B cell (primary cell): ENCODE measurements at regions not wholly inside any gene's neighbourhood (a gene's known extent, or its start where the extent isn't known, plus 50 kb on each side); places are given as distances from the start of the nearest gene placed in this dataset.

ENCODE experiments used
- ATAC-seq: fragments of 200-7000 bp; cut with Tn5 transposase; one replicate; pipeline ENCODE4 v1.10.0; 2021; ENCODE audit warnings: low read depth, mild to moderate bottlenecking, moderate number of reproducible peaks, moderate library complexity
- CTCF ChIA-PET: fragments of 350-600 bp; sonication (Branson Sonifier 250); formaldehyde crosslinking; loops from one replicate; lab custom pipeline; 2021; ENCODE audit warnings: antibody characterized with exemption, inconsistent platforms; lab: Charles Lee
- POLR2A ChIA-PET: fragments of 350-600 bp; sonication (Branson Sonifier 250); formaldehyde crosslinking; loops from one replicate; lab custom pipeline; 2021; ENCODE audit warnings: antibody characterized with exemption; lab: Charles Lee
- DNase-seq: peaks from one replicate; pipeline ENCODE4 v3.0.0; 2013
- H2AFZ ChIP-seq: 2 replicates; pipeline ENCODE4 v1.6.1; 2012; ENCODE audit warnings: mild to moderate bottlenecking, low read depth, low read length; ENCODE audit not compliant: insufficient read depth, poor library complexity, severe bottlenecking
- H3K27ac ChIP-seq, 2 donors: 1 replicate in 1 of 2; 2 replicates in 1 of 2; pipeline ENCODE4 v1.5.1; 2012 to 2013; ENCODE audit warnings: low read length in 2 of 2, mild to moderate bottlenecking in 2 of 2, moderate library complexity in 1 of 2
- H3K27me3 ChIP-seq, 4 experiments: fragments of 200-600 bp in 1 of 4; sonication (generic) in 1 of 4; replicated peaks in 1 of 4; 1 replicate in 2 of 4; 2 replicates in 2 of 4; pipeline versions ENCODE4 v1.6.1 to v1.7.0; 2013 to 2016; ENCODE audit warnings: low read length in 3 of 4, mild to moderate bottlenecking in 2 of 4, mixed read lengths in 1 of 4, moderate library complexity in 1 of 4; ENCODE audit not compliant: insufficient read depth in 4 of 4, control insufficient read depth in 3 of 4; ENCODE audit errors: control extremely low read depth in 1 of 4
- H3K36me3 ChIP-seq, 2 experiments: replicated peaks in 1 of 2; 1 replicate in 1 of 2; 2 replicates in 1 of 2; pipeline versions ENCODE4 v1.6.1 to v1.7.1; 2013; ENCODE audit warnings: low read length in 1 of 2; ENCODE audit not compliant: insufficient read depth in 2 of 2, control insufficient read depth in 1 of 2; ENCODE audit errors: control extremely low read depth in 1 of 2, extremely low read depth in 1 of 2
- H3K4me1 ChIP-seq, 2 donors: fragments of 200-600 bp in 1 of 2; sonication (generic) in 1 of 2; 1 replicate in 1 of 2; 2 replicates in 1 of 2; pipeline versions ENCODE4 v1.5.1 to v1.6.1; 2013 to 2017; ENCODE audit warnings: low read length in 2 of 2; ENCODE audit not compliant: control insufficient read depth in 2 of 2, insufficient read depth in 2 of 2
- H3K4me2 ChIP-seq: replicated peaks from 2 replicates; pipeline ENCODE3; 2012; ENCODE audit warnings: mild to moderate bottlenecking, low read depth, low read length; ENCODE audit not compliant: poor library complexity, severe bottlenecking
- H3K4me3 ChIP-seq, 5 experiments: fragments of 200-600 bp in 1 of 5; sonication (generic) in 1 of 5; 1 replicate in 3 of 5; 2 replicates in 2 of 5; pipeline versions ENCODE4 v1.5.1 to v1.7.0; 2011 to 2016; ENCODE audit warnings: low read length in 4 of 5, mild to moderate bottlenecking in 4 of 5, low read depth in 2 of 5, control low read depth in 1 of 5, moderate library complexity in 1 of 5; ENCODE audit not compliant: insufficient read depth in 1 of 5; ENCODE audit errors: control extremely low read depth in 1 of 5, extremely low read depth in 1 of 5
- H3K79me2 ChIP-seq: fragments of 200-600 bp; sonication (generic); one replicate; pipeline ENCODE4 v1.6.0; 2016; ENCODE audit warnings: low read length; ENCODE audit not compliant: control insufficient read depth, insufficient read depth
- H3K9ac ChIP-seq: fragments of 200-600 bp; sonication (generic); 2 replicates; pipeline ENCODE4 v1.6.1; 2017; ENCODE audit warnings: mild to moderate bottlenecking, low read length, moderate library complexity
- H3K9me3 ChIP-seq, 3 donors: one replicate each; pipeline versions ENCODE4 v1.6.1 to v1.7.1; 2013; ENCODE audit warnings: low read length in 2 of 3; ENCODE audit not compliant: control insufficient read depth in 2 of 3, insufficient read depth in 1 of 3; ENCODE audit errors: control extremely low read depth in 1 of 3
- H4K20me1 ChIP-seq: 2 replicates; pipeline ENCODE4 v1.6.0; 2012; ENCODE audit warnings: mild to moderate bottlenecking, low read length; ENCODE audit not compliant: insufficient read depth, control insufficient read depth, poor library complexity, severe bottlenecking
- H3K27ac Mint-ChIP-seq: one replicate; pipeline ENCODE4 v1.8.0; 2021; ENCODE audit warnings: mixed read lengths
- H3K27me3 Mint-ChIP-seq: one replicate; pipeline ENCODE4 v1.8.0; 2021; ENCODE audit warnings: mixed read lengths
- H3K4me1 Mint-ChIP-seq: one replicate; pipeline ENCODE4 v1.8.0; 2021; ENCODE audit warnings: mixed read lengths
- H3K4me3 Mint-ChIP-seq: one replicate; pipeline ENCODE4 v1.8.0; 2021; ENCODE audit warnings: mixed read lengths
- H3K9me3 Mint-ChIP-seq: one replicate; pipeline ENCODE4 v1.8.0; 2022; ENCODE audit warnings: mixed read lengths; ENCODE audit not compliant: insufficient read depth
- CTCF ChIP-seq: fragments of 200-600 bp; IDR thresholded peaks from one replicate; pipeline ENCODE4 v1.8.0; 2022; ENCODE audit warnings: antibody characterized with exemption, mild to moderate bottlenecking
- EZH2 ChIP-seq: IDR thresholded peaks from 2 replicates; pipeline ENCODE4 v1.6.1; 2012; ENCODE audit warnings: borderline replicate concordance, low read depth, mild to moderate bottlenecking, moderate library complexity, low read length; ENCODE audit not compliant: insufficient read depth, poor library complexity, severe bottlenecking
- WGBS: methylation state at CpG from one replicate; pipeline ENCODE4 v1.1.5; 2013; ENCODE audit warnings: missing lambda C conversion rate; ENCODE audit not compliant: insufficient coverage; 5-methylcytosine and 5-hydroxymethylcytosine counted together
- intact Hi-C: fragments of 100-400 bp; cut with micrococcal nuclease; formaldehyde crosslinking; loops from one replicate; pipeline ENCODE4 v1.10.0; 2022

- POLR2A ChIA-PET: no interaction called here
- ATAC-seq: no peak
Measured at GRCh38 chr3:110955301-110955880, 116.2 kb upstream of the NECTIN3 start.

GRCh38 chr3:110956081-110956480 lies 115.5 kb upstream of the NECTIN3 start:
- Histone ChIP-seq H2AFZ (no peak overlapping the region), H3K27me3 (no peaks in the 10 kb centered on the region), H3K4me3 (no peak overlapping the region), H3K27ac (no peak overlapping the region), H4K20me1 (no peaks in the 10 kb centered on the region), H3K4me2 (no peak overlapping the region), H3K36me3 (no peaks in the 10 kb centered on the region), H3K9me3 (peaks cover 0 to 4% (median 0%) of the 10 kb centered on the region in 3 donors), H3K4me1 (no peaks in the 10 kb centered on the region), H3K9ac (no peak overlapping the region), H3K79me2 (no peaks in the 10 kb centered on the region)
- no peak overlapping the region for H3K27ac Mint-ChIP-seq
- no peaks in the 10 kb centered on the region for H3K27me3 Mint-ChIP-seq
- ATAC-seq (no peak), DNase-seq (no peak)
- ChIA-PET POLR2A (no interaction called here), CTCF (no interaction called here)
- H3K4me3 Mint-ChIP-seq: no peak overlapping the region
- H3K4me1 Mint-ChIP-seq: no peaks in the 10 kb centered on the region
- H3K9me3 Mint-ChIP-seq: peaks cover 4% of the 10 kb centered on the region
- TF ChIP-seq CTCF (no peak), EZH2 (no peak)
- no CpG with 5 or more reads among the region's 3 CpGs for WGBS
- intact Hi-C loops: no loop called here

More at GRCh38 chr3:110955301-110955880, 116.2 kb upstream of the NECTIN3 start:
- no peaks in the 10 kb centered on the region for H3K27me3 ChIP-seq
- no peaks in the 10 kb centered on the region for H3K36me3 ChIP-seq
- H3K79me2 ChIP-seq: no peaks in the 10 kb centered on the region
- intact Hi-C loops: no loop called here
- H3K27ac ChIP-seq: no peak overlapping the region
- peaks cover 0 to 7% (median 2%) of the 10 kb centered on the region in 3 donors for H3K9me3 ChIP-seq
- no peak overlapping the region for H2AFZ ChIP-seq
- CTCF ChIA-PET: no interaction called here
- H3K27me3 Mint-ChIP-seq: no peaks in the 10 kb centered on the region
- no peaks in the 10 kb centered on the region for H3K4me1 Mint-ChIP-seq
- H3K4me3 Mint-ChIP-seq: no peak overlapping the region
- no peak overlapping the region for H3K4me3 ChIP-seq
- H3K4me1 ChIP-seq: no peaks in the 10 kb centered on the region
- no peak overlapping the region for H3K9ac ChIP-seq
- H3K27ac Mint-ChIP-seq: no peak overlapping the region
- no peaks in the 10 kb centered on the region for H4K20me1 ChIP-seq
- H3K4me2 ChIP-seq: no peak overlapping the region
- WGBS: 100% methylated on average over 3 of the region's 4 CpGs
- TF ChIP-seq EZH2: no peak
- no peak for TF ChIP-seq CTCF
- peaks cover 4% of the 10 kb centered on the region for H3K9me3 Mint-ChIP-seq
- no peak for DNase-seq
